ENCODE measurements at regions not wholly inside any gene's neighbourhood (a gene's known extent, or its start where the extent isn't known, plus 50 kb on each side); places are given as distances from the start of the nearest gene placed in this dataset.

- Histone ChIP-seq H3K4me1 (ENCODE audit: control insufficient read depth, insufficient read depth, low read length) (no peaks in the 10 kb centered on the region), H3K36me3 (ENCODE audit: control insufficient read depth, insufficient read depth, low read length) (no peaks in the 10 kb centered on the region), H3K4me3 (ENCODE audit: low read depth in 2 of 2, low read length in 2 of 2) (no peak overlapping the region), H3K27me3 (ENCODE audit: control insufficient read depth, insufficient read depth, low read length) (no peaks in the 10 kb centered on the region), H3K9me3 (ENCODE audit: control insufficient read depth, insufficient read depth, low read depth, low read length) (no peaks in the 10 kb centered on the region), H3K27ac (ENCODE audit: low read length) (no peak overlapping the region)
- intact Hi-C loops (cut with micrococcal nuclease; ENCODE audit: unreplicated experiment) (no loop called here), in situ Hi-C loops (cut with HindIII; ENCODE audit: low pct_unique_long_range_greater_than_20kb, low sequenced_read_pairs) (no loop called here)
- TF ChIP-seq POLR2AphosphoS5 (IDR thresholded peaks at IDR 0.05; ENCODE audit: low read depth, low read length) (no peak), TCF7L2 (IDR thresholded peaks at IDR 0.05; ENCODE audit: low read depth, low read length) (no peak), CTCF (IDR thresholded peaks at IDR 0.05) (no peak), REST (IDR thresholded peaks at IDR 0.05; ENCODE audit: insufficient read depth in 1 of 2, low read depth in 2 of 2, low read length in 1 of 2) (no peak), SIN3A (IDR thresholded peaks at IDR 0.05; ENCODE audit: borderline replicate concordance, insufficient read depth, low read depth, low read length) (no peak)
- no peak for DNase-seq (ENCODE audit: low read depth, low spot score)
- ChIA-PET CTCF (no interaction called here), POLR2A (no interaction called here)
- BruUV-seq (replicated peaks): no TSS peak
- ATAC-seq: no peak
These were observed 1681.9 kb downstream of the TP53TG3F start for GRCh38 chr16:35141303-35141702.

- Histone ChIP-seq H3K9me3 (ENCODE audit: control insufficient read depth, insufficient read depth, low read depth, low read length) (no peaks in the 10 kb centered on the region), H3K27ac (ENCODE audit: low read length) (no peak overlapping the region), H3K4me3 (ENCODE audit: low read depth in 2 of 2, low read length in 2 of 2) (no peak overlapping the region), H3K36me3 (ENCODE audit: control insufficient read depth, insufficient read depth, low read length) (no peaks in the 10 kb centered on the region), H3K4me1 (ENCODE audit: control insufficient read depth, insufficient read depth, low read length) (no peaks in the 10 kb centered on the region), H3K27me3 (ENCODE audit: control insufficient read depth, insufficient read depth, low read length) (no peaks in the 10 kb centered on the region)
- CTCF ChIA-PET: no interaction called here
- ATAC-seq (no peak), DNase-seq (ENCODE audit: low read depth, low spot score) (no peak)
- in situ Hi-C loops (cut with HindIII; ENCODE audit: low pct_unique_long_range_greater_than_20kb, low sequenced_read_pairs) (no loop called here), intact Hi-C loops (cut with micrococcal nuclease; ENCODE audit: unreplicated experiment) (no loop called here)
- TF ChIP-seq CTCF (IDR thresholded peaks at IDR 0.05): no peak
- TF ChIP-seq POLR2AphosphoS5 (IDR thresholded peaks at IDR 0.05; ENCODE audit: low read depth, low read length): no peak
- TF ChIP-seq SIN3A (IDR thresholded peaks at IDR 0.05; ENCODE audit: borderline replicate concordance, insufficient read depth, low read depth, low read length): no peak
- no peak for TF ChIP-seq REST (IDR thresholded peaks at IDR 0.05; ENCODE audit: insufficient read depth in 1 of 2, low read depth in 2 of 2, low read length in 1 of 2)
- no peak for TF ChIP-seq TCF7L2 (IDR thresholded peaks at IDR 0.05; ENCODE audit: low read depth, low read length)
- POLR2A ChIA-PET: no interaction called here
- no TSS peak for BruUV-seq (replicated peaks)
These were observed 1682.9 kb downstream of the TP53TG3F start for GRCh38 chr16:35142147-35142808.

All from Panc1 (cell line).